ENCODE measurements at regions not wholly inside any gene's neighbourhood (a gene's known extent, or its start where the extent isn't known, plus 50 kb on each side); places are given as distances from the start of the nearest gene placed in this dataset.

GRCh38 chr4:123743848-123744247 lies 347.3 kb downstream of the SPRY1 start:
- TF ChIP-seq CTCF (IDR thresholded peaks at IDR 0.05) (no peak), POLR2AphosphoS5 (IDR thresholded peaks at IDR 0.05) (no peak)

All from suprapubic skin (tissue), 3 donors.